ENCODE measurements at regions not wholly inside any gene's neighbourhood (a gene's known extent, or its start where the extent isn't known, plus 50 kb on each side); places are given as distances from the start of the nearest gene placed in this dataset.

GRCh38 chr15:29324746-29325145 is 55.1 kb upstream of the NSMCE3 start (continued):
- TF ChIP-seq HDAC2 (IDR thresholded peaks at IDR 0.05; ENCODE audit: borderline replicate concordance in 1 of 2, low read depth in 2 of 2, low read length in 2 of 2) = no peak

Measured in H1 (cell line).